IMR-90 (cell line): ENCODE measurements at regions not wholly inside any gene's neighbourhood (a gene's known extent, or its start where the extent isn't known, plus 50 kb on each side); places are given as distances from the start of the nearest gene placed in this dataset.

Experiments used
- ATAC-seq: fragments of 200-7000 bp; cut with Tn5 transposase; 2 replicates; pipeline ENCODE4 v1.9.1; 2020; ENCODE audit warnings: low read depth, mild to moderate bottlenecking, moderate library complexity
- BruUV-seq: library from RNA; stranded (reverse); fragments of 400-500 nt; replicated peaks from 2 replicates; lab custom pipeline; 2021; lab: Mats Ljungman, UMichigan
- CTCF ChIA-PET: fragments of 300-600 bp; formaldehyde crosslinking; extraction: SDS; loops from one replicate; lab custom pipeline; 2021; ENCODE audit warnings: antibody characterized with exemption; lab: Yijun Ruan, JAX
- POLR2A ChIA-PET: fragments of 300-600 bp; sonication (Branson Sonifier 250); formaldehyde crosslinking; loops from one replicate; lab custom pipeline; 2022; ENCODE audit warnings: antibody characterized with exemption; ENCODE audit not compliant: unreplicated experiment; lab: Charles Lee
- DNase-seq: peaks from one replicate; pipeline ENCODE4 v3.0.0; 2013
- H2AFZ ChIP-seq: replicated peaks from 2 replicates; pipeline ENCODE3; 2013; ENCODE audit warnings: low read length, mild to moderate bottlenecking; ENCODE audit not compliant: poor library complexity
- H2AK5ac ChIP-seq: 2 replicates; pipeline ENCODE4 v1.6.1; 2013; ENCODE audit warnings: low read depth, low read length, inconsistent platforms
- H2AK9ac ChIP-seq: replicated peaks from 2 replicates; pipeline ENCODE3; 2013; ENCODE audit warnings: mild to moderate bottlenecking, low read depth, low read length, moderate library complexity; ENCODE audit not compliant: poor library complexity
- H2BK120ac ChIP-seq: 2 replicates; pipeline ENCODE4 v1.6.1; 2013; ENCODE audit warnings: low read depth, low read length, inconsistent platforms
- H2BK15ac ChIP-seq: 3 replicates; pipeline ENCODE4 v1.6.1; 2013; ENCODE audit warnings: low read depth, low read length, inconsistent platforms
- H2BK20ac ChIP-seq: 2 replicates; pipeline ENCODE4 v1.6.1; 2013; ENCODE audit warnings: low read depth, mild to moderate bottlenecking, inconsistent platforms, low read length, moderate library complexity
- H2BK5ac ChIP-seq: 2 replicates; pipeline ENCODE4 v1.6.1; 2013; ENCODE audit warnings: mild to moderate bottlenecking, low read depth, low read length, inconsistent platforms; ENCODE audit not compliant: poor library complexity, severe bottlenecking
- H3K14ac ChIP-seq: replicated peaks from 2 replicates; pipeline ENCODE4 v1.6.1; 2013; ENCODE audit warnings: low read depth, low read length, inconsistent platforms
- H3K18ac ChIP-seq: 2 replicates; pipeline ENCODE4 v1.6.1; 2013; ENCODE audit warnings: low read depth, low read length, control low read depth
- H3K23ac ChIP-seq: 2 replicates; pipeline ENCODE4 v1.6.1; 2013; ENCODE audit warnings: low read depth, low read length, inconsistent platforms
- H3K27ac ChIP-seq: 2 replicates; pipeline ENCODE4 v1.5.1; 2013; ENCODE audit warnings: mild to moderate bottlenecking, control low read depth, low read length; ENCODE audit not compliant: insufficient read depth
- H3K27me3 ChIP-seq: 2 replicates; pipeline ENCODE4 v1.6.1; 2013; ENCODE audit warnings: low read length; ENCODE audit not compliant: control insufficient read depth, insufficient read depth
- H3K36me3 ChIP-seq: 2 replicates; pipeline ENCODE4 v1.6.1; 2013; ENCODE audit warnings: low read length, mixed read lengths; ENCODE audit not compliant: control insufficient read depth, insufficient read depth
- H3K4ac ChIP-seq: 2 replicates; pipeline ENCODE4 v1.6.1; 2013; ENCODE audit warnings: low read depth, low read length, inconsistent platforms
- H3K4me1 ChIP-seq: 2 replicates; pipeline ENCODE4 v1.6.1; 2013; ENCODE audit warnings: low read length, mixed read lengths; ENCODE audit not compliant: control insufficient read depth, insufficient read depth
- H3K4me2 ChIP-seq: 2 replicates; pipeline ENCODE4 v1.6.1; 2013; ENCODE audit warnings: low read depth, mild to moderate bottlenecking, control low read depth, low read length, moderate library complexity
- H3K4me3 ChIP-seq: 2 replicates; pipeline ENCODE4 v1.5.1; 2013; ENCODE audit warnings: low read depth, mild to moderate bottlenecking, control low read depth, low read length, moderate library complexity; ENCODE audit not compliant: insufficient read depth
- H3K56ac ChIP-seq: 2 replicates; pipeline ENCODE4 v1.6.1; 2013; ENCODE audit warnings: low read length, inconsistent platforms; ENCODE audit not compliant: insufficient read depth; ENCODE audit errors: extremely low read depth
- H3K79me1 ChIP-seq, 2 experiments: 2 replicates each; pipeline ENCODE4 v1.6.1; 2013; ENCODE audit warnings: low read length in 2 of 2, inconsistent platforms in 1 of 2, low read depth in 1 of 2
- H3K9ac ChIP-seq: 2 replicates; pipeline ENCODE4 v1.6.1; 2013; ENCODE audit warnings: low read depth, low read length, control low read depth
- H3K9me1 ChIP-seq: 2 replicates; pipeline ENCODE4 v1.6.1; 2013; ENCODE audit warnings: low read length, inconsistent platforms; ENCODE audit not compliant: insufficient read depth
- H3K9me3 ChIP-seq: 2 replicates; pipeline ENCODE4 v1.6.1; 2013; ENCODE audit warnings: low read length; ENCODE audit not compliant: control insufficient read depth, insufficient read depth
- H4K20me1 ChIP-seq: 2 replicates; pipeline ENCODE4 v1.6.1; 2013; ENCODE audit warnings: low read length, inconsistent platforms; ENCODE audit not compliant: insufficient read depth
- H4K5ac ChIP-seq: 2 replicates; pipeline ENCODE4 v1.6.1; 2013; ENCODE audit warnings: mild to moderate bottlenecking, low read depth, low read length, control low read depth
- H4K8ac ChIP-seq, 2 experiments: 2 replicates each; pipeline ENCODE4 v1.6.1; 2013; ENCODE audit warnings: low read depth in 2 of 2, low read length in 2 of 2, control low read depth in 1 of 2, inconsistent platforms in 1 of 2
- H4K91ac ChIP-seq: 2 replicates; pipeline ENCODE4 v1.6.1; 2013; ENCODE audit warnings: low read depth, low read length, inconsistent platforms; ENCODE audit not compliant: insufficient read depth
- BHLHE40 ChIP-seq: fragments of 150-350 bp; IDR thresholded peaks from 2 replicates; pipeline ENCODE4 v1.6.1; 2016; ENCODE audit warnings: mild to moderate bottlenecking, low read depth, low read length
- CEBPB ChIP-seq: IDR thresholded peaks from 2 replicates; pipeline ENCODE4 v1.6.1; 2012; ENCODE audit warnings: low read depth, low read length, improper control_type of control experiment
- CHD1 ChIP-seq: IDR thresholded peaks from 2 replicates; pipeline ENCODE4 v1.6.1; 2012; ENCODE audit warnings: low read depth, low read length, improper control_type of control experiment
- FOS ChIP-seq: fragments of 150-350 bp; IDR thresholded peaks from 2 replicates; pipeline ENCODE4 v1.6.1; 2016; ENCODE audit warnings: low read depth, low read length
- MAFK ChIP-seq: IDR thresholded peaks from 2 replicates; pipeline ENCODE4 v1.6.1; 2012; ENCODE audit warnings: low read depth, low read length, improper control_type of control experiment
- MAZ ChIP-seq: IDR thresholded peaks from 2 replicates; pipeline ENCODE4 v1.6.1; 2012; ENCODE audit warnings: low read depth, mild to moderate bottlenecking, low read length, improper control_type of control experiment, moderate library complexity, borderline replicate concordance
- MXI1 ChIP-seq: IDR thresholded peaks from 2 replicates; pipeline ENCODE4 v1.6.1; 2012; ENCODE audit warnings: low read depth, mild to moderate bottlenecking, low read length, moderate library complexity, borderline replicate concordance
- NFE2L2 ChIP-seq: fragments of 150-350 bp; IDR thresholded peaks from 2 replicates; pipeline ENCODE4 v1.6.1; 2016; ENCODE audit warnings: low read depth, mild to moderate bottlenecking, low read length
- POLR2A ChIP-seq: IDR thresholded peaks from 2 replicates; pipeline ENCODE4 v1.6.1; 2012; ENCODE audit warnings: mild to moderate bottlenecking, low read depth, low read length
- RAD21 ChIP-seq: IDR thresholded peaks from 2 replicates; pipeline ENCODE4 v1.6.1; 2012; ENCODE audit warnings: low read length, improper control_type of control experiment
- RCOR1 ChIP-seq: IDR thresholded peaks from 2 replicates; pipeline ENCODE4 v1.6.1; 2012; ENCODE audit warnings: mild to moderate bottlenecking, low read length, improper control_type of control experiment; ENCODE audit not compliant: insufficient replicate concordance
- RFX5 ChIP-seq: IDR thresholded peaks from 2 replicates; pipeline ENCODE4 v1.8.0; 2012; ENCODE audit warnings: low read depth, mild to moderate bottlenecking, low read length, moderate library complexity
- SMC3 ChIP-seq: fragments of 150-350 bp; IDR thresholded peaks from 2 replicates; pipeline ENCODE4 v1.6.1; 2016; ENCODE audit warnings: low read depth, mild to moderate bottlenecking, antibody characterized with exemption, low read length, moderate library complexity
- WGBS, 2 experiments: methylation state at CpG; one replicate each; pipeline versions ENCODE4 v1.1.5 to v1.1.7; 2013; ENCODE audit warnings: missing lambda C conversion rate in 2 of 2; ENCODE audit not compliant: insufficient read length in 1 of 2; ENCODE audit errors: extremely low coverage in 2 of 2; 5-methylcytosine and 5-hydroxymethylcytosine counted together
- dilution Hi-C: fragments of 300-500 bp; cut with HindIII; formaldehyde crosslinking; loops from one replicate; pipeline ENCODE4 v1.14.3; 2018; ENCODE audit warnings: low sequenced_read_pairs; ENCODE audit not compliant: unreplicated experiment
- in situ Hi-C: fragments of 300-500 bp; cut with MboI; formaldehyde crosslinking; loops from 3 replicates; pipeline ENCODE4 v1.14.3; 2019; ENCODE audit warnings: low sequenced_read_pairs, inconsistent platforms, mixed read lengths
- intact Hi-C: fragments of 100-400 bp; cut with micrococcal nuclease; formaldehyde crosslinking; loops from 2 replicates; pipeline ENCODE4 v1.10.0; 2022
- TF ChIP-seq, protein P1 (sequence below): fragments of 150-350 bp; IDR thresholded peaks from 2 replicates; pipeline ENCODE4 v1.6.1; 2016; ENCODE audit warnings: low read depth, mild to moderate bottlenecking, low read length, moderate library complexity, borderline replicate concordance
- TF ChIP-seq, protein P2 (sequence below): fragments of 150-350 bp; IDR thresholded peaks from 2 replicates; pipeline ENCODE4 v1.6.1; 2017; ENCODE audit warnings: mild to moderate bottlenecking, antibody characterized with exemption, low read length, low read depth
- TF ChIP-seq, protein P3 (sequence below): conservative IDR thresholded peaks from 2 replicates; pipeline ENCODE4 v1.5.1; 2012; ENCODE audit warnings: mild to moderate bottlenecking, low read depth, low read length, improper control_type of control experiment

DNA sequence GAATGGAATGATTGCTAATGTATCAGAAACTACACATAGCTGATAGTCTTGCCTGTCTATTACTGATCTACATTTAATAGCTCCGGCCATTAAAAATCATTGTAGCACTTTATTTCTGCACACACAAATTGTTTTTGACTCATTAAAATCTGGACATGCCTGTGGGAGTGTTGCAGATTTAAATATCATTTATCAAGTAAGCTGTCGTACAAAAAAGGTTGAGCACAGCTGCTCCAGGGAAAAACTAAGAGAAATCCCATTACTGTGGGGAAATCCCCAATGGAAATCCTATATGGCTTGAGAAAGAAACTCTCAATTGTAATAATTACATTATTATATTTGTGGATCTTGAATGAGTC is 99.6 kb upstream of the CERS6 start:
- no peak overlapping the region for H2BK15ac ChIP-seq
- in situ Hi-C loops, result no loop called here
- ATAC-seq, result no peak

More for the DNA sequence above, 99.6 kb upstream of the CERS6 start:
- no peak overlapping the region for H4K8ac ChIP-seq
- H2AK9ac ChIP-seq, result no peak overlapping the region
- no peak overlapping the region for H3K23ac ChIP-seq
- no peaks in the 10 kb centered on the region; the same call in 1 of the 2 replicates for H3K27me3 ChIP-seq
- H3K27ac ChIP-seq, result no peak overlapping the region
- H3K9me1 ChIP-seq, result no peaks in the 10 kb centered on the region
- intact Hi-C loops (no loop called here), dilution Hi-C loops (no loop called here)
- no peak overlapping the region for H3K4ac ChIP-seq
- H3K18ac ChIP-seq, result no peak overlapping the region
- H4K20me1 ChIP-seq, result no peaks in the 10 kb centered on the region
- no peaks in the 10 kb centered on the region for H3K36me3 ChIP-seq
- no peak overlapping the region for H4K5ac ChIP-seq
- H4K91ac ChIP-seq, result no peak overlapping the region
- no peak overlapping the region for H3K14ac ChIP-seq
- no peak overlapping the region for H2BK120ac ChIP-seq
- POLR2A ChIA-PET, result no interaction called here
- no peak overlapping the region for H2BK20ac ChIP-seq
- H2AK5ac ChIP-seq, result no peak overlapping the region
- TF ChIP-seq, protein P1, sequence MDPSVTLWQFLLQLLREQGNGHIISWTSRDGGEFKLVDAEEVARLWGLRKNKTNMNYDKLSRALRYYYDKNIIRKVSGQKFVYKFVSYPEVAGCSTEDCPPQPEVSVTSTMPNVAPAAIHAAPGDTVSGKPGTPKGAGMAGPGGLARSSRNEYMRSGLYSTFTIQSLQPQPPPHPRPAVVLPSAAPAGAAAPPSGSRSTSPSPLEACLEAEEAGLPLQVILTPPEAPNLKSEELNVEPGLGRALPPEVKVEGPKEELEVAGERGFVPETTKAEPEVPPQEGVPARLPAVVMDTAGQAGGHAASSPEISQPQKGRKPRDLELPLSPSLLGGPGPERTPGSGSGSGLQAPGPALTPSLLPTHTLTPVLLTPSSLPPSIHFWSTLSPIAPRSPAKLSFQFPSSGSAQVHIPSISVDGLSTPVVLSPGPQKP, result no peak
- TF ChIP-seq RFX5, result no peak
- TF ChIP-seq MXI1, result no peak
- TF ChIP-seq, protein P2, sequence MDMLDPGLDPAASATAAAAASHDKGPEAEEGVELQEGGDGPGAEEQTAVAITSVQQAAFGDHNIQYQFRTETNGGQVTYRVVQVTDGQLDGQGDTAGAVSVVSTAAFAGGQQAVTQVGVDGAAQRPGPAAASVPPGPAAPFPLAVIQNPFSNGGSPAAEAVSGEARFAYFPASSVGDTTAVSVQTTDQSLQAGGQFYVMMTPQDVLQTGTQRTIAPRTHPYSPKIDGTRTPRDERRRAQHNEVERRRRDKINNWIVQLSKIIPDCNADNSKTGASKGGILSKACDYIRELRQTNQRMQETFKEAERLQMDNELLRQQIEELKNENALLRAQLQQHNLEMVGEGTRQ, result no peak
- TF ChIP-seq RAD21, result no peak
- TF ChIP-seq, protein P3, sequence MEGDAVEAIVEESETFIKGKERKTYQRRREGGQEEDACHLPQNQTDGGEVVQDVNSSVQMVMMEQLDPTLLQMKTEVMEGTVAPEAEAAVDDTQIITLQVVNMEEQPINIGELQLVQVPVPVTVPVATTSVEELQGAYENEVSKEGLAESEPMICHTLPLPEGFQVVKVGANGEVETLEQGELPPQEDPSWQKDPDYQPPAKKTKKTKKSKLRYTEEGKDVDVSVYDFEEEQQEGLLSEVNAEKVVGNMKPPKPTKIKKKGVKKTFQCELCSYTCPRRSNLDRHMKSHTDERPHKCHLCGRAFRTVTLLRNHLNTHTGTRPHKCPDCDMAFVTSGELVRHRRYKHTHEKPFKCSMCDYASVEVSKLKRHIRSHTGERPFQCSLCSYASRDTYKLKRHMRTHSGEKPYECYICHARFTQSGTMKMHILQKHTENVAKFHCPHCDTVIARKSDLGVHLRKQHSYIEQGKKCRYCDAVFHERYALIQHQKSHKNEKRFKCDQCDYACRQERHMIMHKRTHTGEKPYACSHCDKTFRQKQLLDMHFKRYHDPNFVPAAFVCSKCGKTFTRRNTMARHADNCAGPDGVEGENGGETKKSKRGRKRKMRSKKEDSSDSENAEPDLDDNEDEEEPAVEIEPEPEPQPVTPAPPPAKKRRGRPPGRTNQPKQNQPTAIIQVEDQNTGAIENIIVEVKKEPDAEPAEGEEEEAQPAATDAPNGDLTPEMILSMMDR, result no peak
- TF ChIP-seq SMC3, result no peak
- no peak for TF ChIP-seq RCOR1
- no peak for TF ChIP-seq POLR2A
- TF ChIP-seq FOS, result no peak
- TF ChIP-seq MAFK, result no peak
- TF ChIP-seq NFE2L2, result no peak
- TF ChIP-seq CHD1, result no peak
- no peak for TF ChIP-seq MAZ
- TF ChIP-seq BHLHE40, result no peak
- no peak for TF ChIP-seq CEBPB
- H3K4me1 ChIP-seq, result no peaks in the 10 kb centered on the region
- no peak overlapping the region for H3K56ac ChIP-seq
- no peaks in the 10 kb centered on the region for H3K79me1 ChIP-seq
- no peak overlapping the region for H3K4me3 ChIP-seq
- CTCF ChIA-PET, result interaction anchor here (1.9 kb wide), 1 partner anchor 10 kb away, joined by 6 read pairs; no protein-coding TSS in a partner anchor
- H2AFZ ChIP-seq, result no peak overlapping the region
- no peak overlapping the region for H3K4me2 ChIP-seq
- no TSS peak for BruUV-seq
- DNase-seq, result no peak
- no peak overlapping the region for H2BK5ac ChIP-seq
- no CpG with 5 or more reads among the region's 2 CpGs for WGBS, 2 experiments
- H3K9ac ChIP-seq, result no peak overlapping the region
- no peaks in the 10 kb centered on the region for H3K9me3 ChIP-seq
